Large intestine (tissue), 3 donors: ENCODE measurements at regions not wholly inside any gene's neighbourhood (a gene's known extent, or its start where the extent isn't known, plus 50 kb on each side); places are given as distances from the start of the nearest gene placed in this dataset.
"Not testable (repeated sequence)": the region's sequence is repeated elsewhere in the genome, so short reads cannot be mapped to it uniquely, and the experiment has no call there.

Experiments
- DNase-seq, 2 donors: peaks; one replicate each; pipeline versions ENCODE4 v3.0.0 to v3.0.0-alpha.2; 2013
- H3K27ac ChIP-seq: one replicate; pipeline ENCODE4 v1.5.1; 2013; ENCODE audit warnings: low read length
- H3K27me3 ChIP-seq: 2 replicates; pipeline ENCODE4 v1.6.1; 2013; ENCODE audit warnings: low read length; ENCODE audit not compliant: control insufficient read depth, insufficient read depth
- H3K36me3 ChIP-seq: 2 replicates; pipeline ENCODE4 v1.6.1; 2013; ENCODE audit warnings: low read length; ENCODE audit not compliant: control insufficient read depth, insufficient read depth
- H3K4me1 ChIP-seq: one replicate; pipeline ENCODE4 v1.6.1; 2013; ENCODE audit warnings: low read length; ENCODE audit not compliant: control insufficient read depth, insufficient read depth
- H3K4me3 ChIP-seq: one replicate; pipeline ENCODE4 v1.5.1; 2013; ENCODE audit warnings: low read length
- H3K9me3 ChIP-seq: one replicate; pipeline ENCODE4 v1.6.1; 2013; ENCODE audit warnings: mild to moderate bottlenecking, low read depth, low read length, moderate library complexity; ENCODE audit not compliant: control insufficient read depth
- WGBS: methylation state at CpG from one replicate; pipeline ENCODE4 v1.1.5; 2013; ENCODE audit warnings: low lambda C conversion rate; ENCODE audit not compliant: insufficient coverage; 5-methylcytosine and 5-hydroxymethylcytosine counted together

GRCh38 chr10:65765006-65765541 is 1160.8 kb upstream of the LRRTM3 start:
- H3K4me3 ChIP-seq: no peak overlapping the region
- H3K36me3 ChIP-seq: no peaks in the 10 kb centered on the region
- H3K27ac ChIP-seq: no peak overlapping the region
- no peaks in the 10 kb centered on the region for H3K4me1 ChIP-seq
- H3K9me3 ChIP-seq: no peaks in the 10 kb centered on the region
- WGBS: no CpG with 5 or more reads among the region's 1 CpG
- H3K27me3 ChIP-seq: no peaks in the 10 kb centered on the region
- DNase-seq: no peak

DNA sequence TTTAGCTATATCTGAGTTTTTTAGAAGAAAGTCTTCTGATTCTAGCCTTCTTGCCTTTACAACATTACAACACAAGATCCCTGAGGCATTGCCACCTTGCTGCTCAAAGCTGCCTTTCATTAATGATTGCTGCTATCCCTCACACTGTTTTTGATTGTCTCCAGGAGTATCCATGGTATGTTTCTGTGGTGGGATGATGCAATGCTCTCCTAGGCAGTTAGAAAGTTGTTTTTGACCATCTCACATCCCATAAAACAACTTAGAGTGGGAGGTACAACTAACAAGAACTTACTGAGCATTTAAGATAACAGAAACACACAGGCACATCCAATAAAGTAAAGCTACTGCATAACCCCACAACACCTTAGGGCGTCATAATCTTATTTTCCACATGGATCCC is 1156.0 kb upstream of the LRRTM3 start:
- H3K27ac ChIP-seq: no peak overlapping the region
- no peaks in the 10 kb centered on the region for H3K36me3 ChIP-seq
- no peaks in the 10 kb centered on the region for H3K4me1 ChIP-seq
- no peaks in the 10 kb centered on the region for H3K27me3 ChIP-seq
- H3K9me3 ChIP-seq: no peaks in the 10 kb centered on the region
- H3K4me3 ChIP-seq: no peak overlapping the region
- 86% methylated on average over 1 of the region's 1 CpG for WGBS
- DNase-seq: no peak

- Histone ChIP-seq H3K27ac (no peak overlapping the region), H3K4me1 (no peaks in the 10 kb centered on the region), H3K36me3 (no peaks in the 10 kb centered on the region), H3K4me3 (no peak overlapping the region), H3K27me3 (no peaks in the 10 kb centered on the region), H3K9me3 (no peaks in the 10 kb centered on the region)
- no peak for DNase-seq
- WGBS: no CpG with 5 or more reads among the region's 6 CpGs
Measured at GRCh38 chr10:65778753-65779152, 1147.1 kb upstream of the LRRTM3 start.

DNA sequence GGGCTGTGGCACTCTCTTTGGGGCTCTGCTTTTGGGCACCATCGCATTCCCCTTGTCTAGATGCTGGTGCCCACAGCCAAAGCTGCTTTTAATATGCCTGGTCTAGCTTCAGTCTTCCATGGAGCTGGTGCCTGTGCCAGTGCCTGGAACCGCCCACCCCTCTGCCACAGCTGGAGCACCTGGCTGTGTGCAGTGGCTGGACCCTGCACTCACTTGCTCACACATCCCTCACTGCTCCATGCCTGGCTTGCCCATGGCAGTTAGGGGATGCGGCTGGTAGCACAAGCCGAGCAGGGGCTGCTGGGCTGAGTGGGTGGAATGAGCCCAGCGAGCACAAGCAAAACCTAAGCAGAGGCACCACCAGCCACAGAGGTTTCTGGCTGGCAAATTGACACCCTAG is 1145.9 kb upstream of the LRRTM3 start:
- H3K4me3 ChIP-seq: no peak overlapping the region
- no peaks in the 10 kb centered on the region for H3K27me3 ChIP-seq
- no peaks in the 10 kb centered on the region for H3K4me1 ChIP-seq
- no CpG with 5 or more reads among the region's 5 CpGs for WGBS
- no peak overlapping the region for H3K27ac ChIP-seq
- H3K36me3 ChIP-seq: no peaks in the 10 kb centered on the region
- no peaks in the 10 kb centered on the region for H3K9me3 ChIP-seq
- DNase-seq: no peak

- Histone ChIP-seq H3K4me3 (no peak overlapping the region), H3K9me3 (no peaks in the 10 kb centered on the region), H3K36me3 (no peaks in the 10 kb centered on the region), H3K27ac (no peak overlapping the region), H3K27me3 (no peaks in the 10 kb centered on the region), H3K4me1 (no peaks in the 10 kb centered on the region)
- DNase-seq: no peak
- WGBS: 100% methylated on average over 2 of the region's 2 CpGs
Measured at GRCh38 chr10:65786279-65786678, 1139.6 kb upstream of the LRRTM3 start.

- no CpG with 5 or more reads among the region's 1 CpG for WGBS
Measured at GRCh38 chr10:65787571-65787970, 1138.3 kb upstream of the LRRTM3 start.

DNA sequence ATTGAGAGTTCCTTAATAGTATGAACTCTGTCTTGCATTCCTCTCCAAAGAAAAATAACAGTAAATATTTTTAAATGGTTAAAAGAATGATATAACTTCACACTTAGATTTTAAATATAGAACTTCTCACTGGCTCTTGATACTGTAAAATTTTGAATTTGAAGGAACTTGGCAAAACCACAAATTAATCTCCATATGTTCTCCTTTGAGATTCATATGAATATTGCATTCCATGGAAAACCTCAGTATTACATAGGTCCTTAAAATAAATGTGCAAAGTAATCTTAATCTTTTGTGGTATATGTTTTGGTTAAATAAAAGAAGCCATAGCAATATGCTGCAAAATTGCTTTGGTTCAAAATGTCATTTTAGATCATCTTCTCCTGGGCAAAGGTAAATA is 1137.6 kb upstream of the LRRTM3 start:
- Histone ChIP-seq H3K4me1 (no peaks in the 10 kb centered on the region), H3K27ac (no peak overlapping the region), H3K9me3 (no peaks in the 10 kb centered on the region), H3K27me3 (no peaks in the 10 kb centered on the region), H3K36me3 (no peaks in the 10 kb centered on the region), H3K4me3 (no peak overlapping the region)
- no peak for DNase-seq

More at GRCh38 chr10:65787571-65787970, 1138.3 kb upstream of the LRRTM3 start:
- no peak overlapping the region for H3K4me3 ChIP-seq
- H3K27ac ChIP-seq: no peak overlapping the region
- DNase-seq: no peak
- H3K4me1 ChIP-seq: no peaks in the 10 kb centered on the region
- H3K27me3 ChIP-seq: no peaks in the 10 kb centered on the region
- H3K36me3 ChIP-seq: no peaks in the 10 kb centered on the region
- H3K9me3 ChIP-seq: no peaks in the 10 kb centered on the region

DNA sequence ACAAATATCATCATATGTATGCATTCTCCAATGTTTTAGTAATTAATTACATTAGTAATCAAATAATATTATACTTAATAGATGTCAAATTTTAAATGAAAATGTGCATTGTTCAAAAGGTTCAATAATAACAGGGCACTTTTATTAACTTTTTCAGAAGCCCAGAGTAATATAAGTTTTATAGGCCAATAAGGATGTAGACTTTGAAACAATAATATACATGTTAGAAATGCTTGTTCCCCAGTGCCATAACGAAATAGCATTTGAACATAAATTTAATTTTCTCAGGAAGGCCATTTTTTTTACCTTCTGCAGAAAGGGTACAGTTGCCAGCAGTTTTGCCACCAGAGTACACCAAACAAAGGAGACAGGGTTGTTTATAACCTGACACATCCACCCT is 1133.9 kb upstream of the LRRTM3 start:
- Histone ChIP-seq H3K36me3 (no peaks in the 10 kb centered on the region), H3K27me3 (no peaks in the 10 kb centered on the region), H3K4me1 (no peaks in the 10 kb centered on the region), H3K27ac (no peak overlapping the region), H3K9me3 (no peaks in the 10 kb centered on the region), H3K4me3 (no peak overlapping the region)
- DNase-seq: peak in 1 of 2 donors; percentile 22
- no CpG with 5 or more reads among the region's 1 CpG for WGBS

DNA sequence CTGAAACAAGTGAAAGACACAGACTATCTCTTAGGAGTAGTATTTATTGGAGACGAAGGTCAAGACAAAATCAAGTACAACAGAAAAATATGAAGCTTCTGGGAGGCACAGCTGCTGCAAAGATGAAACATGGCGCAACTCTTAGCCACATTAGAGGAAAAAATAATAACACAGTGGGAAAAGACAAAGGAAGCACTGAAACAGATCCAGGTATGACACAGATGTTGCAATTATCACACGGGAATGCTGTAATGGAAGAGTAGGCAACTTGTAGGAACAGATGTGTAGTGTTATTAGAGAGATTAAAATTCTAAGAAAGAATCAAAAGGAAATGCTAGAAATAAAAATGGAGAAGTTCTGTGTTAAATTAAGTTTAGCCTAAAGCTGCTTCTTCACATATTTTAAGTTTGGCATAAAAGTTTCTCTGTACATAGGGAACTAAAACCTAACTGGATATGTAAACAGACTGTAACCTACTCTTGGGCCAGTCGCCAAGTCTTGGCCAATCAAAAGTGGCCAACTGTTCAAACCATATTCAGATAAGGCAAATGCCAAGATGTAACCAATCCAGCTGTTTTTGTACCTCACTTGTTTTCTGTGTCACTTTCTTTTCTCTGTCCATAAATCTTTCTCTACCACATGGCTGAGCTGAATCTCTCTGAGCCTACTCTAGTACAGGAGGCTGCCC is 1132.0 kb upstream of the LRRTM3 start:
- Histone ChIP-seq H3K36me3 (no peaks in the 10 kb centered on the region), H3K4me3 (no peak overlapping the region)

DNA sequence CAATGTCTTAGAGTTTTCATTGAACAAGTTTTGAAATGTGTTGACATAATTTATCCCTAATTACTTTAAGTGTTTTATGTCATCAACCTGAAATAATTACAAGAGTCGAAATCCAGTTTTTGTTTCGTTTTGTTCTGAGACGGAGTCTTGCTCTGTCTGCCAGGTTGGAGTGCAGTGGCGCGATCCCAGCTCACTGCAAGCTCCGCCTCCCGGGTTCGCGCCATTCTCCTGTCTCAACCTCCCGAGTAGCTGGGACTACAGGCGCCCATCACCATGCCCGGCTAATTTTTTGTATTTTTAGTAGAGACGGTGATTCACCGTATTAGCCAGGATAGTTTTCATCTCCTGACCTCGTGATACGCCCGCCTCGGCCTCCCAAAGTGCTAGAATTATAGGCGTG is 1131.0 kb upstream of the LRRTM3 start:
- not testable (repeated sequence) for H3K27ac ChIP-seq, DNase-seq

More for the DNA sequence above, 1132.0 kb upstream of the LRRTM3 start:
- 92% methylated on average over 3 of the region's 4 CpGs for WGBS
- peak in 1 of 2 donors; percentile 11 for DNase-seq
- Histone ChIP-seq H3K4me1 (no peaks in the 10 kb centered on the region), H3K27me3 (no peaks in the 10 kb centered on the region), H3K9me3 (no peaks in the 10 kb centered on the region), H3K27ac (no peak overlapping the region)

GRCh38 chr10:65796472-65796871 is 1129.4 kb upstream of the LRRTM3 start:
- Histone ChIP-seq H3K27me3 (no peaks in the 10 kb centered on the region), H3K27ac (no peak overlapping the region), H3K9me3 (no peaks in the 10 kb centered on the region), H3K36me3 (no peaks in the 10 kb centered on the region), H3K4me3 (no peak overlapping the region), H3K4me1 (no peaks in the 10 kb centered on the region)
- DNase-seq: peak in 1 of 2 donors; percentile 49
- WGBS: no CpG with 5 or more reads among the region's 2 CpGs

More for the DNA sequence above, 1131.0 kb upstream of the LRRTM3 start:
- H3K4me3 ChIP-seq, H3K4me1 ChIP-seq, H3K9me3 ChIP-seq, H3K27me3 ChIP-seq, H3K36me3 ChIP-seq: not testable (repeated sequence)
- no CpG with 5 or more reads among the region's 19 CpGs for WGBS
